HG03139 (cell line): ENCODE measurements at regions not wholly inside any gene's neighbourhood (a gene's known extent, or its start where the extent isn't known, plus 50 kb on each side); places are given as distances from the start of the nearest gene placed in this dataset.

ENCODE experiments used
- ATAC-seq: cut with Tn5 transposase; IDR thresholded peaks from one replicate; pipeline ENCODE4 v1.9.1; 2021; ENCODE audit not compliant: unreplicated experiment

DNA sequence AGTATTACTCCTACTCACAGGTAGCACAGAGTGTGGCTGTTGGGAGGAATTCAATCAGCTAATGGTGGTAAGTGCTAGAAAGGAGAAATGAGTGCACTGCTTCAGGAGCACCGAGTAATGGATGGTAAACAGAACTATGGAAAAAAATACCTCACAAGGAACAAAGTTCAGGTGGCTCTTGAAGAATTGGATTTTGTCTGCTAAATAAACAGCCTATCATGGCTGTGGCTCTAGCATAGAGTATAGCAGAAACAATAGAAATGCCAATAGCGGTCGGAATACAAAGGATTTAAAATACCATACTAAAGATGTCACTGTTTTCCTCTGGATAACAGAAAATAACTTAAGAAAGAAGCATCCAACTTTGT is 482.5 kb downstream of the NUP35 start:
- no peak for ATAC-seq

- ATAC-seq: no peak
Measured at GRCh38 chr2:183607995-183608394, 483.8 kb downstream of the NUP35 start.

DNA sequence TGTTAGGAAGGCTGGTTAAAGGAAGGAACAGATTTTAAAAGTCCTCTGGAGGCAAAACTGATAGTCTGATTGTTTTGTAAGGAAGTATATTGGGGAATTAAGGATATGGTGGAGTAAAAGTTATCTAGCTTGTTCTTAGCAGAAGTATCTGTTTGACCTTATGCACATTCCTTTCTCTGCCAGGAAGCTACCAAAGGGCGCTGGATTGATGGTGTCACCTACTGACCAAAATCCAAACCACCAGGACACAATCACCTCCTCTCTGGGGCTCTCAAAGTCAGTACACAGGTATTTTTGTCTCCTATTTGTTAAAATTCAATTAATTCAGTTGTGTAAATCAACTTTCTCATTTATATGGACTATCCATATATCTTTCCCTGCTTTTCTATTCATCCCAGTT is 484.5 kb downstream of the NUP35 start:
- no peak for ATAC-seq

GRCh38 chr2:183610724-183611123 is 486.5 kb downstream of the NUP35 start:
- no peak for ATAC-seq

DNA sequence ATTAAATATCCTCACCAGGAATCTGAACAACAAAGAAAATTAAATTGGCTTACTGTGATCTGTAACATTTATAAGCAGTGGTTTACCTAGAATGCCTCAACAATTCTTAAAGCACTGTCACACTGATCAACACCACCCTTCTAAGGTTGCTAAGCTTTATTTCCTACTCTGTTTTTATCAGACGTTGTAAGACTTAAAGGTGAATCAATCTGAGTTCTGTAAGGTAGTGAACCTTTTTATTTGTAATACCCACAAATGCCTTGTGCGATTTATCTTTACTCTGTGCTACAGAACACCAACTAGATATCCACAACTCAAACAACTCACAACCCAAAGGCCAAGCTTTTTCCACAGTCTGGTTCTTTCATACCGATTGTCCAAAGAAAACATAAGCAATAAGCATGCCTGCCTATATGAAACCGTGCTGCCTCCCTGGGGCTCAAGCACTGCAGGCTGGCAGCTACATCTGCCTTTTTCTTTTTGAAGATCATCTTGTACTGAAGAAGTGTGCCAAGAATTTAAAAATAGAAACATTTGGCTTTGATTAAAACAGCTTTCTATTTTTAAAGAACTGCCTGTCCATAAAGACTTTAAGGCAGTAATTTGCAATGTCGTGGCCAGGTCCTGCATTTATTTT is 490.7 kb downstream of the NUP35 start:
- no peak for ATAC-seq

DNA sequence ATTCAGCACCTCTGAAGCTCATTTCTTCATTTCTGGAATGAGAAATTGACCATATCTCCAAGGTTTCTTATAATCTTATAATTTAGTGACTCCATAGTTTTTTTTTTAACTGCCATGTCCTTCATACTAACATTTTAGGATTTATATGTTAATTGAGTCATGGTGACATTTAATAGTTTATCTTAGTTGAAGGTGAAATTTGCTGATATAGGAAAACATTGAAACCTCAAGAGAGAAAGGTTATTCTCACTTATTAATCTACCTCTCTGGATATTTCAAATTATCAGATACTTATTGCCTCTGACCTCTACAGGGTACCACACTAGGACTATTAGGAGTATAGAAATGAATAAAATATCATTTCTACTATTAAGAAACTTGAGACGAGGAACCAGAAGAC is 499.0 kb downstream of the NUP35 start:
- ATAC-seq: no peak

- no peak for ATAC-seq
Measured at GRCh38 chr2:183630964-183631363, 506.7 kb downstream of the NUP35 start.

DNA sequence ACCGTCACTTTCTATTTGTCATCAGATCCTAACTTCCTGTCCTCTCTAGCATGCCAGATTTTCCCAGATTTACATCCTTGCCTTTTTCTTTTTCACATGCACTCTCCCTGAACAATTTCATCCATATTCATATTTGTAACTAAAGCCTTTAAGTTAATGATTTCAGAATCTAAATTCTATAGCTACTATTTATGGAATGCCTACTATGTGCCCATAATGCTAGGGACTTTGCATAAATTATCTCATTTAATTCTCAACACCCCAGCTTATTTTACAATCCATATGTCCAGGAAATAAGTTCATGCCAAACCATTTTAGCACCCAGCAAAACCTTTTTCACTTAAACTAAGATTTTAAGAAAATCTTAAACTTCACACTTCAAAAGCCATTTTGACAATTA is 531.9 kb downstream of the NUP35 start:
- no peak for ATAC-seq

GRCh38 chr2:183665425-183665824 is 541.2 kb downstream of the NUP35 start:
- ATAC-seq: no peak

GRCh38 chr2:183666031-183666430 is 541.8 kb downstream of the NUP35 start:
- no peak for ATAC-seq

- no peak for ATAC-seq
Measured at GRCh38 chr2:183671233-183671632, 547.0 kb downstream of the NUP35 start.

DNA sequence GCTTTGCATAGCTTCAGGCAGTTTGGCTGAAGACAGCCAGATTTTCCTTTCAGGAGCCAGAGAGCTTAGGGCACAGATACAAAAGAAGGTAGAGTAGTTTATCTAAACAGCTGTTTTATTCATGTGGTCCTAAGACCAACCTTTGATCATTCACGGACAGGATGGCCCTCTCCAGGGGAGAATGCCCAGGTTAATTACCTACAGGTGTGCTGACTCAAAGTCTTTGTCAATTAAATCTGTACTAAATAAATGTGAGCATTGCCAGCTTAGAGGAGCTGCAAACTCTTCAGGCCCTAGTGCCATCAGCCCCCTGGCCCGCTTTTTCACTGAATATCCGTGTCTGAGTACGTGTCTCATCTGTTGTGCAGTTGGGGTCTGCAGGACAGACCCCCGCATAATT is 554.7 kb downstream of the NUP35 start:
- ATAC-seq: no peak

DNA sequence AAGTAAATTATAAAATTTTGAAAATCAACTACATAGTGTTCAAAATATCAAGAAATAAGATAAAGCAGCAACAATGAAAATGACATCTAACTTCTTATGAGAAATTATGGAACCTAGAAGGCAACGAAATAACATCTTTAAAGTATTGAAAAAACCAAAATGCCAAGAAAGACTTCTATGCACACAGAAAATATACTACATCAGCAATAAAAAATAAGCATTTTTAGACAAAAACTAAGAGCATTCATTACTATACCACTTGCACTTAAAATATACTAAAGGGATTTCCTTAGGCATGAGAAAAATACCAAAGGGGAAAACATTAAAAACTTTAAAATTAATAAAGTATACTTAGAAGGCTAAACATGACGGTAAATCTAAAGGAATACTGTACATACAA is 556.3 kb downstream of the NUP35 start:
- ATAC-seq: no peak

DNA sequence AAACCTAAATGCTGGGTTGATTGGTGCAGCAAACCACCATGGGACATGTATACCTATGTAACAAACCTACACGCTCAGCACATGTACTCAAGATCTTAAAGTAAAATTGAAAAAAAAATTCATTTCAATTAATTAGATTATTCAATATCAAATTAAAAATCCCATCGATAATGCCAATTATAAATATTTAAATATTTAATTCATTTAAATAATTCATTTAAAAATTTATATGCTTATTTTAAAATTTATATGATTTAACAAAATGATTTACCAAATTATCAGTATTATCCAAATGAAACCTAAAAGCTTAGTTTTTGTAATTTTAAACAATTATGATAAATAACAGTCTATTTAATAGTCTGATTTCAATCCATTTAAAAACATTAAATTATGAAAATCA is 560.4 kb downstream of the NUP35 start:
- ATAC-seq: no peak

DNA sequence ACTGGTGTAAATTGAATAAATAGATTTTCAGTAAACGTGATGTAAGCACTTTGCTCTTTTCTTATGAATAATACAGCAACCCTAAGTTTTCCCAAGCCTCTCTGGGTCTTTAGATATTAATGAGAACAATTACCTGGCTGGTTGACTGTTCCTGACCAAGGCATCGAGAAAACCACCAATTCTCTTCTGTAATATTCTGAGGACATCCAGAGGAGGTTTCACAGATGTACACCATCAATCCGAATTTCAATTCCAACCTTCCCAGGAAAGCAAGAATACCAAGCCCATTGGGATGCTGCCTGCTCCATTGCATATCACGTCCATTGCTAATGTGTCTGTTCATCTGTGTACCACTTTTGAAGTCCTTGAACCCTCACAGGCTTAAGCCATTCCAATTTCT is 571.8 kb downstream of the NUP35 start:
- ATAC-seq: no peak

GRCh38 chr2:183709829-183710228 is 585.6 kb downstream of the NUP35 start:
- no peak for ATAC-seq

DNA sequence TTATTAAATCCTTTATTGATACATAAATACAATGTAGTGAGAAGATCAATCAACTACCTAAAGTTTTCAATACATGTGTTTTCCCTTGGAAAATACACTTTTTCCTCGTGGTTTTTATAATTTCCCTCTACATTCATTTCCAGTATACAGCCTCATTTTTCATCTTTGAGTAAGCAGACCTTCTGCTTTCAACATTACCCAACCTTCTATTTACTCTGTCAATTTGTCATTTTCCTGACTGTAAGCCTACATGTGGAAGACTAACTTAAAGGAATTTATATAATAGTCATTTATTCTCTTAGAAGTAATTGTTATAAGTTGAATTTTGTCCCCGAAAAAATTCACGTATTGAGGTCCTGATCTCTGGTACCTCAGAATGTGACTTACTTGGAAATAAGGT is 594.0 kb downstream of the NUP35 start:
- no peak for ATAC-seq

DNA sequence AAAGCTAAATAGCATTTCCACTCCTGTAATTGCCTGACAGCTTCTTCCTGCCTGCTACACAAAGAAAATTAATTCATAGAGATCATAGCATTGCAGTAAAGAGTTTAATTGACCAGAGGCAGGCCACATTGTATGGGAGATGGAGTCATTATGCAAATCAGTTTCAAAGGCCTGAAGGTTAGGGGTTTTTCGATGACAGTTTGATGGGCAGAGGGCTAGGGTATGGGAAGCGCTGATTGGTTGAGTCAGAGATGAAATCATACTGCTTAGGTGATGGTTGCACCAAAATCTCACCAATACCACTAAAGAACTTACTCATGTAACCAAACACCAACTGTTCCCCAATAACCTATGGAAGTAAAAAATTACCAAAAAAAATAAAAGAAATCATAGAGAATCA is 599.0 kb downstream of the NUP35 start:
- no peak for ATAC-seq

- ATAC-seq: no peak
Measured at GRCh38 chr2:183729380-183729779, 605.1 kb downstream of the NUP35 start.

GRCh38 chr2:183740241-183740640 is 616.0 kb downstream of the NUP35 start:
- ATAC-seq: no peak

- no peak for ATAC-seq
Measured at GRCh38 chr2:183752571-183752970, 628.3 kb downstream of the NUP35 start.

DNA sequence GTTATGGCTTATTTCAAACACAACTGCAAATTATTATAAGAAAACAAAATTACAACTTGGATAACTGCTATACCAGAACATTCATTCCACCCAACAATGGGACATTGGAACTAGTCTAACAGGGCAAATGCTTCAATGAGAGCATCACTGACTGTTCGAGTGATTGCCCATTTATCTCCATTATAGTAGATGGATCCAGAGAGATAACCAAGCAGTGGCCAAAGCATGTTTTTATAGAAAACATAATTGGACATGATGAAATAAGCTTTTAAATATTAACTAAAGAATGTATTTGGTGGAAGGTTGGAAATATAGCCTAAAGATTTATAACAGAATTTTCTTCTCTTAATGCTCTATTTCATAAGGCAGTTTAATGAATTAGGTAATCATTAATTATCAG is 634.8 kb downstream of the NUP35 start:
- no peak for ATAC-seq

GRCh38 chr2:183773775-183774174 is 649.5 kb downstream of the NUP35 start:
- no peak for ATAC-seq

DNA sequence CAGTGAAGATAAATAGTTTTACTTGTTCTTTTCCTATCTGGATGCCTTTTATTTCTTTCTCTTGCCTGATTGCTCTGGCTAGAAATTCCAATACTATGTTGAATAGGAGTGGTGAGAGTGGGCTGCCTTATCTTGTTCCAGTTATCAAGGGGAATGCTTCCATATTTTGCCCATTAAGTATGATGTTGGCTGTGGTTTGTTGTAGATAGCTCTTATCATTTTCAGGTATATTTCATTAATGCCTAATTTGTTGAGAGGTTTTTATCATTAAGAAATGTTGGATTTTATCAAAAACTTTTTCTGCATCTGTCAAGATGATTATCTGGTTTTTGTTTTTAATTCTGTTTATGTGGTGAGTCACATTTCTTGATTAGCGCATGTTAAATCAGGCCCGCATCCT is 655.8 kb downstream of the NUP35 start:
- no peak for ATAC-seq
